Uterus (tissue), 2 donors: ENCODE measurements at regions not wholly inside any gene's neighbourhood (a gene's known extent, or its start where the extent isn't known, plus 50 kb on each side); places are given as distances from the start of the nearest gene placed in this dataset.
"Not testable (repeated sequence)": the region's sequence is repeated elsewhere in the genome, so short reads cannot be mapped to it uniquely, and the experiment has no call there.

Experiments used
- POLR2A ChIP-seq, 2 donors: fragments of 450-650 bp; IDR thresholded peaks; one replicate each; pipeline ENCODE4 v1.6.1; 2016; ENCODE audit warnings: antibody characterized with exemption in 2 of 2, mild to moderate bottlenecking in 1 of 2, moderate library complexity in 1 of 2
- TF ChIP-seq, protein P1 (sequence below), 4 experiments: fragments of 200-600 bp in 2 of 4; fragments of 450-650 bp in 2 of 4; sonication (generic) in 2 of 4; IDR thresholded peaks; one replicate each; pipeline ENCODE4 v1.5.1; 2016 to 2019; ENCODE audit warnings: antibody characterized with exemption in 4 of 4, mild to moderate bottlenecking in 2 of 4, moderate library complexity in 1 of 4

DNA sequence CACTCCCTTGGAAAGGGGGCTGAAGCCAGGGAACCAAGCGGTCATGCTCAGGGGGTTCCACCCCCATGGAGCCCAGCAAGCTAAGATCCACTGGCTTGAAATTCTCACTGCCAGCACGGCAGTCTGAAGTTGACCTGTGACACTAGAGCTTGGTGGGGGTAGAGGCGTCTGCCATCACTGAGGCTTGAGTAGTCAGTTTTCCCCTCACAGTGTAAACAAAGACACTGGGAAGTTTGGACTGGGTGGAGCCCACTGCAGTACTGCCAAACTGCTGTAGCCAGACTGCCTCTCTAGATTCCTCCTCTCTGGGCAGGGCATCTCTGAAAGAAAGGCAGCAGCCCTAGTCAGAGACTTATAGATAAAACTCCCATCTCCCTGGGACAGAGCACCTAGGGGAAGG, 215.6 kb upstream of the USP24 start:
- TF ChIP-seq, protein P1, sequence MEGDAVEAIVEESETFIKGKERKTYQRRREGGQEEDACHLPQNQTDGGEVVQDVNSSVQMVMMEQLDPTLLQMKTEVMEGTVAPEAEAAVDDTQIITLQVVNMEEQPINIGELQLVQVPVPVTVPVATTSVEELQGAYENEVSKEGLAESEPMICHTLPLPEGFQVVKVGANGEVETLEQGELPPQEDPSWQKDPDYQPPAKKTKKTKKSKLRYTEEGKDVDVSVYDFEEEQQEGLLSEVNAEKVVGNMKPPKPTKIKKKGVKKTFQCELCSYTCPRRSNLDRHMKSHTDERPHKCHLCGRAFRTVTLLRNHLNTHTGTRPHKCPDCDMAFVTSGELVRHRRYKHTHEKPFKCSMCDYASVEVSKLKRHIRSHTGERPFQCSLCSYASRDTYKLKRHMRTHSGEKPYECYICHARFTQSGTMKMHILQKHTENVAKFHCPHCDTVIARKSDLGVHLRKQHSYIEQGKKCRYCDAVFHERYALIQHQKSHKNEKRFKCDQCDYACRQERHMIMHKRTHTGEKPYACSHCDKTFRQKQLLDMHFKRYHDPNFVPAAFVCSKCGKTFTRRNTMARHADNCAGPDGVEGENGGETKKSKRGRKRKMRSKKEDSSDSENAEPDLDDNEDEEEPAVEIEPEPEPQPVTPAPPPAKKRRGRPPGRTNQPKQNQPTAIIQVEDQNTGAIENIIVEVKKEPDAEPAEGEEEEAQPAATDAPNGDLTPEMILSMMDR (IDR thresholded peaks at IDR 0.05) = not testable (repeated sequence)
- TF ChIP-seq POLR2A (IDR thresholded peaks at IDR 0.05) = not testable (repeated sequence)
